ENCODE measurements at regions not wholly inside any gene's neighbourhood (a gene's known extent, or its start where the extent isn't known, plus 50 kb on each side); places are given as distances from the start of the nearest gene placed in this dataset.
"Not testable (repeated sequence)": the region's sequence is repeated elsewhere in the genome, so short reads cannot be mapped to it uniquely, and the experiment has no call there.

DNA sequence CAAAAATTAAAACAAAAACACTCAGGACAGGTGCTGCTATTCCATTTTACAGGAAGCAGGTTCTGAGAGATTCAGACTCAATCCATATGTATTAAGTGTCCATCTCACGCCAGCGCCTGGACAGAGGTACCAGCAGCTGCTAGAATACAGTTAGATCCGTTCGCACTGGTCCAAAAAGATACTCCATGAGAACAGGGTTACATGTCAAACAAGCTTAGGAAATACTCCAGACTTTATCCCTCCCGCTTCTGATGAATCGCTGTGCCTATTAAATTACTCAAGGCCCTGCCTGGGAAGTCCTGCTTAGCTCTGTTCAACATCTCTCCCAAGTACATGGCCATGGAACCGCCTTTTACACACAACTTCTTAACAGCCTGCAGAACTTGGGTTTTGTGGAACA, 50.2 kb upstream of the SLC35C1 start:
- no peak for DNase-seq (ENCODE audit: low read depth, low spot score)
- H3K27ac ChIP-seq, result no peak overlapping the region

DNA sequence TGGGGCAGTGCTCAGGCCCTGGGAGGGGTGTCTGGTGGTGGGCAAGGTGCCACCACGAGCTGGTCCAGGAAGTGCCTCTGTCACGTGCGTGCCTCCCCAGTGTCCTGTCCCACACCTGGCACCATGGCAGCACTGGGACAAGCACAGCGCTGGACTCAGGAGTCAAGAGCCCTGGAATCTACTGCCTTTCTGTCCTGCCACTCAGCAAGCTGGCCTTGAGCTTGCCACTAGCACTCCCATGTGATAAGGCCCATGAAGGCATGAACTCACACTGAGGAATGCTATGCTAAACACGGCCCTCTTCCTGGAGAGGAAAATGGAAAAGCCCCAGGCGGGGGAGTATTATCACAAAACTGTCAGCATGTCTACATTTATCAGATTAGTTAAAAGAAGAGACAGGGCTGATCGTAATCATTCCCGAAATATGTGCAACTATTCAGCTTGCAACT, 50.7 kb upstream of the SLC35C1 start:
- DNase-seq (ENCODE audit: low read depth, low spot score), result no peak
- no peak overlapping the region for H3K27ac ChIP-seq

DNA sequence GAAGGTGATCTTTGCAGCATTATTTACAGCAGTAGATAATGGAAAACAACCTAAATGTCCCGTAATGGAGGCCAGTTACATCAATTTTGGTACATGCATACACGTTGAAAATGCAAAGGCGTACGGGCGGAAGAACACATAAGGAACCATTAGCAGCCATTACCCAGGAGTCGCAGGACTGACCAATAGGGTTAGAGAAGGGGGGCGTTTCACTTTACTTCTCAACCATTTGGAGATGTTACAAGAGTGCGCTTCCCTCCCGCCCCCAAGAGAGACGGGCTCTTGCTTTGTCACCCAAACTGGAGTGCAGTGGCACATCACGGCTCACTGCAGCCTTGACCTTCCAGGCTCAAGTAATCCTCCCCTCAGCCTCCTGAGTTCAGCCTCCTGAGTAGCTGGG, 52.8 kb upstream of the SLC35C1 start:
- DNase-seq (ENCODE audit: low read depth, low spot score), result no peak
- no peak overlapping the region for H3K27ac ChIP-seq

DNA sequence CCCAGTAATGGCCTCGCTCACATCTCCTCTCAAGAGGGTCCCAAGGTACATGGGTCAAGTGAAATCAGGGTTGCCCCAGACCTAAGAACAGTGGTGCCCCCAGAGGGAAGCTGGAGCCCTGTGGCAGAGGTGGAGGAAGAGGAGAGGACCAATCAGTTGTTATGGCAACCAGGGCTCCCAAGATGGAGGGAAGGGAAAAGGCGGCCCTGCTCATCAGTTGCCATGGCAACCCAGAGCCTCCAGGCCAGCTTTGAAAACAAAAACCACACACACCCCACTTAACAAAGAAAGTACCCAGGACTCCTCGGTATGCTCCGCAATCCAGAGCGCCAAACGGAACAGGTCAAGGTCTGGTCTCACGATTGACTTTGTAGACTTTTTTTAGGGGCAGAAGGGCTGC, 53.5 kb upstream of the SLC35C1 start:
- DNase-seq (ENCODE audit: low read depth, low spot score), result no peak
- no peak overlapping the region for H3K27ac ChIP-seq

DNA sequence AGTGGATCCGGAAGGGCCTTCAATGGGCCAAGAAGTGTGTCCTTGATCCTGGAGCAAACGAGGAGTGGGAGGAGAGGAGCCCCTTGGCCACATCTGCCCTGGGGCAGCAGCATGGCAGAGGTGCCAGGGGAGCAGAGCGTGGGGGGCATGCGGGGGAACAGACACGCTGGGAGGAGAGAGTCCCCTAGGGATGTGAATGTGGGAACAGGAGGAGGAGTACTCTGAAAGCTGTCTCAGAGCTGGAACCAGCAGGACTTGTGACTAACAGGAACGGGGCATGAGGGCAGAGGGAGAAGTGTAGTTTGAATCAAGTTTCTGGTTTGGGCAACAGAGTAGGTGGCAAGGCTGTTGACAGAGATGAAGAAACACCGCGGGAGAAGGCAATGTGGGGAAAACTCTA, 54.5 kb upstream of the SLC35C1 start:
- DNase-seq (ENCODE audit: low read depth, low spot score), result no peak
- H3K27ac ChIP-seq, result no peak overlapping the region

DNA sequence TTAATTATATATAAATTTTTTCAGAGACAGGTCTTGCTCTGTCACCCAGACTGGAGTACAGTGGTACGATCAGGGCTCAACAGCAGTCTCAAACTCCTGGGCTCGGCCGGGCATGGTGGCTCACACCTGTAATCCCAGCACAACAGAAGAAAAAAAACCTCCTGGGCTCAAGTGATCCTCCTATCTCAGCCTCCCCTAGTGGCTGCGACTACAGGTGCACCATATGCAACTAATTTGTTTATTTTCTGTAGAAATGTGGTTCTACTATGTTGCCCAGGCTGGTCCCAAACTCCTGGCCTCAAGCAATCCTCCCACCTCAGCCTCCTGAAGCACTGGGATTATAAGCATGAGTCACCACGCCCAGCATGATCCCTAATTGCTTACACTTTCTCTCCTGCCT, 56.1 kb upstream of the SLC35C1 start:
- H3K27ac ChIP-seq, result no peak overlapping the region
- DNase-seq (ENCODE audit: low read depth, low spot score), result no peak

DNA sequence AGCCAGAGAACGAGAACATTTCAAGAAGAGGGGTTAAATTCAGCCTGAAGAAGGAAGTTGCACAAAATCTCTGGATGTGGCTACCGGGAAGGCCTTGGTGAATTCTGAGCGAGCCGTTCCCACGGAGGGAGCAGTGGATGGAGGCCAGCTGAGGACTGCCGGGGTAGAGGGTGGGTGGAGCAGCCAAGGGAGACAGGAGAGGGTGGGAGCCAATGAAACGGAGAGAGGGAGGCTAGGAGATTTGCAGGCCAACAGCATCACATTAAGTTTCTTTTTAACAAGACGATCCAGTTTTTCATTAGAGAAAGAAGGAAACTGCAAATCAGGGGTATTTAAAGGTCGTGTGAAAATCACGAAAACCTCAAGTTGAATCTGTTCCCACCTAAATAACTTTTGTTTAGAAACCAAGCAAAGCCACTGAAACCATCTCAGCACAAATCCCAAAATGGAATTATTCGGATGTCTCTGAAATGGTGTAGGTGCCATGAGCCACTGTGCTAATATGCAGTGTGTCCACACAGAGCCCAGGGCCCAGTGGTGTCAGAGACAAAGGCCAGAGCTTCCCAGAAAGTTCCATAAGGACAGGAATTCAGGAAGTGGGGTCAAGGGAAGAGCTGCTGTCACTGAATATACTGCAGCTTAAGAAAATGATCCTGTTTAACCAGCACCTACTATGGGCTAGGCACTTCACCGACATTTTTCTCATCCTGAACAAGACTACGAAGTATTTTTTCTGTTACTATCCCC, 59.7 kb upstream of the SLC35C1 start:
- no peak for DNase-seq (ENCODE audit: low read depth, low spot score)
- H3K27ac ChIP-seq, result no peak overlapping the region

DNA sequence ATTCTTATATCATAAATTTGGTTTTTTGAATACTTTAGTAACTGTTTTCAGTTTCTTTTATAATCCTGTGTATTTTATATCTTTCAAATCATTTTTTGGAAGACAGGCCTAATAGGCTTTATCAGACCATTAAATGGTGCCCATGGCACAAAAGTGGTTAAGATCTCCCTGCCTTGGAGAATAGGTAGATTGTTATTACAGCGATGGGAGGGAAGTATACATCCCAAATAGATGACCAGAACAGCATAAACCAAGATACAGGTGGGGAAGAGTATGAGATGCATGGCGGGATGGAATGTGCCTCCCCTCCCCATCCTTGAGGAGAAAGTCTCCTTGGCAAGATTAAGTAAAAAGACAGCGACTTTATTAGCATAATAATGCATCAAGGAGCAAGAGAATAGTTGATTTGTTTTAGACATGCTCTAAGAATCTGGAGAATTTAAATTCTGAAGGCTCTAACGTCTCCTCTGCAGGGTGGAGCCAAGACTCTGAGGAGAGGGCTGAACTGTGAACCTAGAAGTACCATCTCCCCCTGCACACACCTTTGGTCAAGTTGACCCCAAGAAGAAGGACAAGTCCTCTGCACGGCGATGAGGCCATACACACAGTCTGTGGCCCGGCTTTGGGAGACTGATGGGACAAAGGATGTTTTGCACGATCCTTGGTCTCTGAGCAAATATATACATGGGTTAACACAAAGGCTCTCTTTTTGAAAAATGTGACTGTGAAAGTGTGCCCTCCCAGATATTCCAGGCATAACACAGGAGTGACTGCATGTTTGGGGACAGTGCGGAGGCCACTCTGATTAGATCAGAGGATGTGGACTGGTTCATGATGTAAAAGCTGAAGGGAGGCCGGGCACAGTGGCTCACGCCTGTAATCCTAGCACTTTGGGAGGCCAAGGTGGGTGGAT, 61.1 kb upstream of the SLC35C1 start:
- no peak overlapping the region for H3K27ac ChIP-seq
- DNase-seq (ENCODE audit: low read depth, low spot score), result no peak

DNA sequence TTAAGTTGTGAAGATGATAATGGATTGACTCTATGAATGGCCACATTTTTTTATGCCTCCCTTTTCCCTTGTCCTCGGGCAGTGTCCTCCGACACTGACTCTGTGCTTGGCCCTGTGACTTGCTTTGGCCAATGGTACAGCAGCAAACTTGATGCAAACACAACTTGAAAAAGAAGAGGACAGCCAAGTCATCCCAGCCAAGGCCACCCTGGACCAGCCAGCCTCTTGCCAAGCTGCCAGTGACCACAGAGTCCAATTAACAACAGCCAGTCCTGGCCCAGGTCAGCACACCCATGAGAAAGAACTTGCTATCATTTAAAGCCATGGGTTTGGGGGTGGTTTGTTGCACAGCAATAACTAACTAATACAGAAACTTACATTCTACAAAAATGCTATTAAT, 63.4 kb upstream of the SLC35C1 start:
- no peak for DNase-seq (ENCODE audit: low read depth, low spot score)
- no peak overlapping the region for H3K27ac ChIP-seq

DNA sequence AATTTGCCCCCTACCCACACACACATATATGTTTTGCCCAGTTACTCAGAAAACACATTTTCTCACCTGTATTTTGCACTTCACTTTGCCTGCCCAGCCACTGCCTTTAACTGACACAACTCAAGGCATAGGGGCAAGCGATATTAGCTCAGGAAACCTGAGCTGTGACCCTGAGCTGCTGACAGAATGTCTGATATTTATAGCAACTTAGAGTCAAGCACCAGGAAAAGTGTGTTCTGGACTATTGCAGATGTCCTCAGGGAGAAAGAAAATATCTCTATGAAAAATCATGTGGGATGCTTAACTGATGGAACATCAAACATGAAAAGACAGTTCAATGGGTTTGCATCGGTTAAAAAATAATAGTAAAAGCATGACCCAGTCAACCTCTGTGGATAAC, 63.9 kb upstream of the SLC35C1 start:
- no peak for DNase-seq (ENCODE audit: low read depth, low spot score)
- no peak overlapping the region for H3K27ac ChIP-seq

DNA sequence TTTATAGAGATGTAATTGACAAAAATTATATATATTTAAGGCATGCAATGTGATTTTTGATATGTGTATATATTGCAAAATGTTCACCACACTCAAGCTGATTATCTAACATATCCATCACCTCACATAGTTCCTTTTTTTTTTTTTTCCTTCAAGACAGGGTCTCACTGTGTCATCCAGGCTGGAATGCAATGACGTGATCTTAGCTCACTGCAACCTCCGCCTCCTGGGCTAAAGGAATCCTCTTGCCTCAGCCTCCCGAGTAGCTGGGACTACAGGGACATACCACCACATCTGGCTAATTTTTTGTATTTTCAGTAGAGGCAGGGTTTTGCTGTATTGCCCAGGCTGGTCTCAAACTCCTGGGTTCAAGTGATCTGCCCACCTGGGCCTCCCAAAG, 65.1 kb upstream of the SLC35C1 start:
- no peak overlapping the region for H3K27ac ChIP-seq
- no peak for DNase-seq (ENCODE audit: low read depth, low spot score)

DNA sequence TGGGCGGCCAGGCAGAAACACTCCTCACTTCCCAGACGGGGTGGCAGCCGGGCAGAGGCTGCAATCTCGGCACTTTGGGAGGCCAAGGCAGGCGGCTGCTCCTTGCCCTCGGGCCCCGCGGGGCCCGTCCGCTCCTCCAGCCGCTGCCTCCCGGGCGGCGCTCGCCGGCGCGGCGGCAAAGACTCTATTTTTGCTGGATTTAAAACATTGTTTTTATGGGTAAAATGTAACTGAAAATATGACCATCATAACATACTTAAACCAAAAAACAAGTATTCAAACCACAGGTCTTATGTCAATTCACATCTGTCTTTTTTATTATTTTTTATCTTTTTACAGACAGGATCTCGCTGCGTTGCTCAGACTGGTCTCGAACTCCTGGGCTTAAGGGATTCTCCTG, 65.9 kb upstream of the SLC35C1 start:
- DNase-seq (ENCODE audit: low read depth, low spot score); H3K27ac ChIP-seq: not testable (repeated sequence)

DNA sequence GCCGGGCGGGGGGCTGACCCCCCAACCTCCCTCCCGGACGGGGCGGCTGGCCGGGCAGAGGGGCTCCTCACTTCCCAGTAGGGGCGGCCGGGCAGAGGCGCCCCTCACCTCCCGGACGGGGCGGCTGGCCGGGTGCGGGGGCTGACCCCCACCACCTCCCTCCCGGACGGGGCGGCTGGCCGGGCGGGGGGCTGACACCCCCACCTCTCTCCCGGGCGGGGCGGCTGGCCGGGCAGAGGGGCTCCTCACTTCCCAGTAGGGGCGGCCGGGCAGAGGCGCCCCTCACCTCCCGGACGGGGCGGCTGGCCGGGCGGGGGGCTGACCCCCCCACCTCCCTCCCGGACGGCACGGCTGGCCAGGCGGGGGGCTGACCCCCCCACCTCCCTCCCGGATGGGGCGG, 66.8 kb upstream of the SLC35C1 start:
- H3K27ac ChIP-seq; DNase-seq (ENCODE audit: low read depth, low spot score): not testable (repeated sequence)

DNA sequence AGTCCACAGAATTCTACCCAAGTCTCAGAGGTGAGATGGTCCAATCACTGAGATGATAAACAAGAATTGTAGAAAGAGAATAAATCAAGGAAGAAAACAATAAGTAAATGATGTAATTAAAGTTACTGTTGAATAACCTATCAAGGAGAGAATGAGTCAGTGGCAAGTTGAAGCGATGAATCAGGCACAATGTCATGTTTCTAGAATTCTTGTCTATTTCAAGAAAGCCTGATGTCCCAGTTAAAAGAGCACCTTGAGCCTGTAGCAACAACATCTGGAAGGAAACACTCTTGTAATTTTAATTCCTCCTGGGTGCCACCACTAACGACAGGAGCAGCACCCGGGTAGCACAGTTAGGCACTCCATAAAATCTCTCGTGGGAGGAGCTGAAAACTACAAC, 67.9 kb upstream of the SLC35C1 start:
- H3K27ac ChIP-seq, result peak overlapping the region; percentile 100
- peak; percentile 74 for DNase-seq (ENCODE audit: low read depth, low spot score)

DNA sequence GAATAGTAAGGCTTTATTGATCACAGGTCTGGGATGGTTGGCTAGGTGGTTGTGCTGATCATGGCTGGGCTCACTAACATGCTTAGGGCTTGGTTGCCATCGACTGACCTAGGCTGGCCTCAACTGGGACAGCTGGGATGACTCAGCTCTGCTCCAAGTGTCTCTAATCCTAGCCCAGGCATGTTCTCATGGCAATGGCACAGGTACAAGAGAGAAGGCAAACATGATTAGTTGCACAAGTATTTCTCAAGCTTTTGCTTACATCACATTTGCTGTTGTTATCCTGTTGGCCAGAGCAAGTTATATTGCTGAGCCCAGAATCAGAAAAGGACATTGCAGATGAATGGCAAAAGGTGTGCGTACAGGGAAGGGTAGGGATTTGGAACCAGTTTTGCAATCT, 68.5 kb upstream of the SLC35C1 start:
- peak overlapping the region; percentile 100 for H3K27ac ChIP-seq
- DNase-seq (ENCODE audit: low read depth, low spot score), result peak; percentile 96

DNA sequence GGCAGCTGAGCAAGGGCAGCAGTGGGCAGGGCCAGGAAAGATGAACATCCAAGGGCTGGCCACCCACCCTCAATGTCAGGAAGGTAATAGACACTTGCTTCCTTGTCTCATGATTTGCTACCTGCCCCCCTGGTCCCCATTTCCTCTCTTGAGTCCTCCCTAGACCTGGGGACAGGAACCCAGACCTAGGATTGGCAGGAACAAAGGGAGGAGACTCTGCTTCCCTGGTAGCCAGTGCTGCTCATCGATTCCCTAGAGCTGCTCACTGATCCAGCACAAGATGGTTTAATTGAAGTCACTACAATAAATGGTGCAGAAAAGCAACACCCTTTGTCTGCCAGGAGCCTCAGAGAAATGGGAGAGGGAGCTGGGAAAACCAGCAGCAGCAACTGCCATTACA, 67.8 kb upstream of the CHST1 start:
- no peak overlapping the region for H3K27ac ChIP-seq
- DNase-seq (ENCODE audit: low read depth, low spot score), result no peak

DNA sequence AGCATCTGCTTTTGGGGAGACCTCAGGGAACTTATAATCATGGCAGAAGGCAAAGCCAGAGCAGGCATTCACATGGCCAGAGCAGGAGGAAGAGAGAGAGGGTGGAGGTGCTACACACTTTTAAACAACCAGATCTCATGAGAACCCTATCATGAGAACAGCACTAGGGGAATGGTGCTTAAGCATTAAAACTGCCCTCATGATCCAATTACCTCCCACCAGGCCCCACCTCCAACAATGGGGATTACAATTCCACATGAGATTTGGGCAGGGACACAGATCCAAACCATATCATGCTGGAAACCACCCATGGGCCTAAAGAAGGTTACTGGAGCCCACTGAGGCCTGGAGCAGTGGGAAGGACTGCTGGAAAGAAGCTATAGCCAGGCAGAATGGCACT, 66.9 kb upstream of the CHST1 start:
- DNase-seq (ENCODE audit: low read depth, low spot score), result no peak
- H3K27ac ChIP-seq, result no peak overlapping the region

DNA sequence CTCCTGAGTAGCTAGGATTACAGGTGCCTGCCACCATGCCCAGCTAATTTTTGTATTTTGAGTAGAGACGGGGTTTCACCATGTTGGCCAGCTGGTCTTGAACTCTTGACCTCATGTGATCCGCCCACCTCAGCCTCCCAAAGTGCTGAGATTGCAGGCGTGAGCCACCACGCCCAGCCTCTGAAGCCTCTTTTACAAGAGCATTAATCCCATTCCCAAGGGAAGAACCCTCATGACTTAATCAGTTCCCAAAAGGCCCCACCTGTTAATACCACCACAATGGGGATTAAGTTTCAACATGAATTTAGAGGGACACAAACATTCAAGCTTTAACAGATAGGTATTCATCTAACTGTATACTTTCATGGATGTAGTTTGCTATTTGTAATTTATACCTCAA, 65.7 kb upstream of the CHST1 start:
- not testable (repeated sequence) for H3K27ac ChIP-seq; DNase-seq (ENCODE audit: low read depth, low spot score)

DNA sequence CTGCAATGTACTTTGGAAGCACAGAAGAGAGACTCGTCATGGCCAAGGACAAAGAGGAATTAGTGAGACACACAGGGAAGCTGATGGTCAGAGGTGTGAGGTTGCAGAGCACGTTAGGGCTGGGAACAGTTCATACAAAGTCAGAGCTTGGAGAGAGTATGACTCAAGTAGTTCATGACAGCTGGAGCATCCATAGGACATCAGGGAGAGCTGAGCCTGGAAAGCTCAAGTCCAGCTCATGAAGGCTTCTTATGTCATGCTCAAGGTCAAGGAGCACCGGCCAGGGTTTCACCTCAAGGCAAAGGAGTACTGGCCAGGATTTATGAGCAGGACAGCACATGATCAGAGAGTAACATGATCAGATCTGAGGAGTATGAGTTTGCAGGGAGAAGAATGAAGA, 64.6 kb upstream of the CHST1 start:
- DNase-seq (ENCODE audit: low read depth, low spot score), result no peak
- no peak overlapping the region for H3K27ac ChIP-seq

DNA sequence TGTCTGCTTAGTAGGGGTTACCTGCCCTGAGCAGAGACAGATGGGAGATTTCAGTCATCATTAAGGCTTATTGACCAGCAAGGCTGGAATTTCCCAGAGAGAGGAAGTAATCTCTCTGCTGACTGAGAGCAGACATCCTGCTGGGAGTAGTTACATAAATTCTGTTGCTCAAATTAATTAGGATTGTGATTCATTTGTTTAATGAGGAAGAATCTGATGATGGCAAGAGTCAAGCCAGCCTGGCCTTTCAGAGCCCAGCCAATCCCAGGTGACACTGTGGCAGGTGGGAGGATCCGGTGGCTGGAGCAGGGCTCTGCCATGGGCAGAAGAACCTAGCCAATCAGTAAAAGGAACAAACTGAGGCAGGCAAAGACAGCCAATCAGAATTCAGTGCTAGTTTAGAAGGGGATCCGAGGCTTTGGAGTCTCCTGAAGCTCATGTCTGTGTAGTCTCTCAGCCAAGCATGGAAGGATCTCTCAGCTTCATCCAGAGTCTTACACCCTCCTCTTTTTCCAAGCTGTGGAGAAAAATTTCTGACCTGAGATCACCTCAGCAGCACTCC, 61.2 kb upstream of the CHST1 start:
- DNase-seq (ENCODE audit: low read depth, low spot score), result no peak
- H3K27ac ChIP-seq, result no peak overlapping the region

DNA sequence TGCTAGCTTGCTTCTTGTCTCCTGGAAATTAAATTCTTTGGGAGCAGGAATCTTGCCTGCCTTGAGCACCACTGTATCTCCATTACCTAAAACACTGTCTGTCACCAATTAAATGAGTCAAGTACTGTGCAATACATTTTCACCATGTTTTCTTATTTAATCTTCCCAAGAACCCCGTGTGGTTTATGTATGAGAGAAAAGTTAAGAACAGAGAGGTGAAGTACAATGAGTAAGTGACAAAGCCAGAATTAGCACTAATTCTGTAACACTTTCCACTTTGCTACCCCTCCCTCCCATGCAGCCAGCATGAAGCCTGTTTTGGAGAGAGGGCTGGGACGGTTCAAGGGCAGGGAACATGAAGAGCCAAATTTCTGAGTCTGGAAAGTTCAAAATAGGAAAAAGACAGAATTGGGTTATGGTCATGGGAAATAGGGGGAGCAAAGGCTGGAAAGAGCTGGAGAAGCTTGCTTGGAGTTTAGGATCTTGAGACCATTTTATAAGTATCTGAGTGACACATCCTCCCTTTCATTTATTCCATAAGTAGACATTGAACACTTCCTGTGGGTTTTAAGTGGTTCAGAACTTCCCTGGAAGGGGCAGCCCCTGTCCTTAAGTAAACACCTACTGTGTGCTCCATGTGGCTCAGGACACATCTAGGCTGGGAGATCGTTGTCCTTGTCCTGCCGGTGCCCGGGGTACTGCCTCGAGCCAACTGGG, 60.5 kb upstream of the CHST1 start:
- H3K27ac ChIP-seq, result no peak overlapping the region
- no peak for DNase-seq (ENCODE audit: low read depth, low spot score)
